ENCODE measurements at regions not wholly inside any gene's neighbourhood (a gene's known extent, or its start where the extent isn't known, plus 50 kb on each side); places are given as distances from the start of the nearest gene placed in this dataset.

- Histone ChIP-seq H3K56ac (ENCODE audit: extremely low read depth, insufficient read depth, low read length) (peak overlapping the region; percentile 65), H3K9me1 (ENCODE audit: insufficient read depth, low read length) (no peaks in the 10 kb centered on the region), H3K27ac (ENCODE audit: insufficient read depth, low read length) (peak overlapping the region; percentile 99; the same call in 1 of the 2 replicates), H3K4me1 (ENCODE audit: control insufficient read depth, insufficient read depth, low read length) (peaks cover 6% of the 10 kb centered on the region; the same call in 1 of the 2 replicates), H4K20me1 (ENCODE audit: insufficient read depth, low read length) (no peaks in the 10 kb centered on the region), H2BK20ac (ENCODE audit: low read depth, low read length) (peak overlapping the region; percentile 71; the same call in 1 of the 2 replicates), H4K91ac (ENCODE audit: insufficient read depth, low read depth, low read length) (peak overlapping the region; percentile 77), H3K79me1 (ENCODE audit: low read depth in 1 of 2, low read length in 2 of 2) (no peaks in the 10 kb centered on the region), H3K9ac (ENCODE audit: low read depth, low read length) (peak overlapping the region; percentile 42; the same call in 1 of the 2 replicates), H4K5ac (ENCODE audit: low read depth, low read length) (peak overlapping the region; percentile 91; the same call in 1 of the 2 replicates), H3K23ac (ENCODE audit: low read depth, low read length) (no peak overlapping the region), H2BK15ac (ENCODE audit: low read depth, low read length) (no peak overlapping the region), H3K27me3 (ENCODE audit: control insufficient read depth, insufficient read depth, low read length) (no peaks in the 10 kb centered on the region), H3K36me3 (ENCODE audit: control insufficient read depth, insufficient read depth, low read length) (no peaks in the 10 kb centered on the region), H2AK9ac (replicated peaks; ENCODE audit: low read depth, low read length, poor library complexity) (no peak overlapping the region), H2AFZ (replicated peaks; ENCODE audit: low read length, poor library complexity) (no peak overlapping the region), H2BK120ac (ENCODE audit: low read depth, low read length) (peak overlapping the region; percentile 65; the same call in 1 of the 2 replicates), H3K4ac (ENCODE audit: low read depth, low read length) (no peak overlapping the region), H4K8ac (ENCODE audit: low read depth in 2 of 2, low read length in 2 of 2) (peak overlapping the region in 1 of 2 experiments; percentile 76; a peak in 1 of 4 replicates), H3K4me3 (ENCODE audit: insufficient read depth, low read depth, low read length) (no peak overlapping the region), H3K14ac (replicated peaks; ENCODE audit: low read depth, low read length) (no peak overlapping the region), H3K9me3 (ENCODE audit: control insufficient read depth, insufficient read depth, low read length) (no peaks in the 10 kb centered on the region), H3K18ac (ENCODE audit: low read depth, low read length) (peak overlapping the region; percentile 97), H2BK5ac (ENCODE audit: low read depth, low read length, poor library complexity, severe bottlenecking) (no peak overlapping the region), H2AK5ac (ENCODE audit: low read depth, low read length) (no peak overlapping the region), H3K4me2 (ENCODE audit: low read depth, low read length) (peak overlapping the region; percentile 54; the same call in 1 of the 2 replicates)
- DNase-seq (peak; percentile 31), ATAC-seq (ENCODE audit: low read depth) (peak; percentile 82)
- no peak for TF ChIP-seq MAZ (IDR thresholded peaks at IDR 0.05; ENCODE audit: borderline replicate concordance, low read depth, low read length)
- no peak for TF ChIP-seq FOS (IDR thresholded peaks at IDR 0.05; ENCODE audit: low read depth, low read length)
- no peak for TF ChIP-seq RAD21 (IDR thresholded peaks at IDR 0.05; ENCODE audit: low read length)
- TF ChIP-seq, protein P1, sequence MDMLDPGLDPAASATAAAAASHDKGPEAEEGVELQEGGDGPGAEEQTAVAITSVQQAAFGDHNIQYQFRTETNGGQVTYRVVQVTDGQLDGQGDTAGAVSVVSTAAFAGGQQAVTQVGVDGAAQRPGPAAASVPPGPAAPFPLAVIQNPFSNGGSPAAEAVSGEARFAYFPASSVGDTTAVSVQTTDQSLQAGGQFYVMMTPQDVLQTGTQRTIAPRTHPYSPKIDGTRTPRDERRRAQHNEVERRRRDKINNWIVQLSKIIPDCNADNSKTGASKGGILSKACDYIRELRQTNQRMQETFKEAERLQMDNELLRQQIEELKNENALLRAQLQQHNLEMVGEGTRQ (IDR thresholded peaks at IDR 0.05; ENCODE audit: low read depth, low read length): no peak
- TF ChIP-seq CHD1 (IDR thresholded peaks at IDR 0.05; ENCODE audit: low read depth, low read length): no peak
- TF ChIP-seq SMC3 (IDR thresholded peaks at IDR 0.05; ENCODE audit: low read depth, low read length): no peak
- TF ChIP-seq, protein P2, sequence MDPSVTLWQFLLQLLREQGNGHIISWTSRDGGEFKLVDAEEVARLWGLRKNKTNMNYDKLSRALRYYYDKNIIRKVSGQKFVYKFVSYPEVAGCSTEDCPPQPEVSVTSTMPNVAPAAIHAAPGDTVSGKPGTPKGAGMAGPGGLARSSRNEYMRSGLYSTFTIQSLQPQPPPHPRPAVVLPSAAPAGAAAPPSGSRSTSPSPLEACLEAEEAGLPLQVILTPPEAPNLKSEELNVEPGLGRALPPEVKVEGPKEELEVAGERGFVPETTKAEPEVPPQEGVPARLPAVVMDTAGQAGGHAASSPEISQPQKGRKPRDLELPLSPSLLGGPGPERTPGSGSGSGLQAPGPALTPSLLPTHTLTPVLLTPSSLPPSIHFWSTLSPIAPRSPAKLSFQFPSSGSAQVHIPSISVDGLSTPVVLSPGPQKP (IDR thresholded peaks at IDR 0.05; ENCODE audit: borderline replicate concordance, low read depth, low read length): no peak
- TF ChIP-seq POLR2A (IDR thresholded peaks at IDR 0.05; ENCODE audit: low read depth, low read length): no peak
- intact Hi-C loops (cut with micrococcal nuclease) (no loop called here), dilution Hi-C loops (cut with HindIII; ENCODE audit: low sequenced_read_pairs, unreplicated experiment) (no loop called here), in situ Hi-C loops (cut with MboI; ENCODE audit: low sequenced_read_pairs) (no loop called here)
- POLR2A ChIA-PET (ENCODE audit: unreplicated experiment): no interaction called here
- no CpG with 5 or more reads among the region's 4 CpGs for WGBS, 2 experiments (ENCODE audit: extremely low coverage in 2 of 2, insufficient read length in 1 of 2)
- CTCF ChIA-PET: no interaction called here
- no TSS peak for BruUV-seq (replicated peaks)
These were observed 149.5 kb downstream of the SLC30A10 start for GRCh38 chr1:219778793-219779369.
